GM18505 (cell line): ENCODE measurements at regions not wholly inside any gene's neighbourhood (a gene's known extent, or its start where the extent isn't known, plus 50 kb on each side); places are given as distances from the start of the nearest gene placed in this dataset.

Experiments used
- ATAC-seq: cut with Tn5 transposase; IDR thresholded peaks from one replicate; pipeline ENCODE4 v1.9.1; 2021; ENCODE audit not compliant: unreplicated experiment
- POLR2A ChIP-seq: IDR thresholded peaks from 4 replicates; pipeline ENCODE4 v1.6.1; 2011; ENCODE audit warnings: borderline replicate concordance; ENCODE audit not compliant: insufficient read depth, insufficient read length; ENCODE audit errors: extremely low read depth

GRCh38 chr5:135279328-135279727 is 119.7 kb downstream of the MACROH2A1 start:
- TF ChIP-seq POLR2A, result no peak
- no peak for ATAC-seq

- no peak for ATAC-seq
- TF ChIP-seq POLR2A, result no peak
These were observed 122.9 kb downstream of the MACROH2A1 start for GRCh38 chr5:135276151-135276550.

- ATAC-seq, result no peak
- TF ChIP-seq POLR2A, result no peak
These were observed 125.8 kb downstream of the MACROH2A1 start for GRCh38 chr5:135273212-135273611.

- no peak for TF ChIP-seq POLR2A
- no peak for ATAC-seq
These were observed 126.7 kb downstream of the MACROH2A1 start for GRCh38 chr5:135272311-135272805.

GRCh38 chr5:135271533-135272310 is 127.3 kb downstream of the MACROH2A1 start:
- ATAC-seq, result no peak

GRCh38 chr5:135269931-135270421 is 129.1 kb downstream of the MACROH2A1 start:
- no peak for ATAC-seq
- no peak for TF ChIP-seq POLR2A

More at GRCh38 chr5:135271533-135272310, 127.3 kb downstream of the MACROH2A1 start:
- TF ChIP-seq POLR2A, result no peak

GRCh38 chr5:135269199-135269598 is 129.8 kb downstream of the MACROH2A1 start:
- TF ChIP-seq POLR2A, result no peak
- ATAC-seq, result no peak

- TF ChIP-seq POLR2A, result no peak
- ATAC-seq, result no peak
These were observed 132.1 kb downstream of the MACROH2A1 start for GRCh38 chr5:135266975-135267374.

GRCh38 chr5:135266303-135266635 is 132.8 kb downstream of the MACROH2A1 start:
- no peak for TF ChIP-seq POLR2A
- ATAC-seq, result no peak

- no peak for TF ChIP-seq POLR2A
- ATAC-seq, result no peak
These were observed 133.3 kb downstream of the MACROH2A1 start for GRCh38 chr5:135265497-135266302.

GRCh38 chr5:135264451-135265440 is 134.3 kb downstream of the MACROH2A1 start:
- no peak for ATAC-seq
- no peak for TF ChIP-seq POLR2A

GRCh38 chr5:135263022-135263668 is 135.9 kb downstream of the MACROH2A1 start:
- no peak for TF ChIP-seq POLR2A
- no peak for ATAC-seq
